H1 (cell line): ENCODE measurements at regions not wholly inside any gene's neighbourhood (a gene's known extent, or its start where the extent isn't known, plus 50 kb on each side); places are given as distances from the start of the nearest gene placed in this dataset.

Experiments
- CTCF ChIA-PET: fragments of 300-600 bp; sonication (Branson Sonifier 250); formaldehyde crosslinking; loops from one replicate; lab custom pipeline; 2021; ENCODE audit not compliant: partially characterized antibody; lab: Charles Lee
- POLR2A ChIA-PET: fragments of 300-600 bp; sonication (Branson Sonifier 250); formaldehyde crosslinking; loops from one replicate; lab custom pipeline; 2021; ENCODE audit warnings: inconsistent platforms; ENCODE audit not compliant: partially characterized antibody; lab: Charles Lee
- DNase-seq, 2 experiments: peaks; one replicate each; pipeline versions ENCODE4 v3.0.0 to v3.0.0-alpha.2; 2010 to 2022; ENCODE audit warnings: low spot score in 2 of 2, low read depth in 1 of 2, mixed read lengths in 1 of 2
- FAIRE-seq: peaks from 2 replicates; lab custom pipeline; 2011; peaks lifted over from hg19 to GRCh38; lab: Jason Lieb, UNC
- H2AFZ ChIP-seq: 2 replicates; pipeline ENCODE4 v1.8.1; 2012; ENCODE audit warnings: low read length, inconsistent platforms
- H2AK5ac ChIP-seq: 2 replicates; pipeline ENCODE4 v1.6.1; 2013; ENCODE audit warnings: low read depth, low read length
- H2BK120ac ChIP-seq: replicated peaks from 2 replicates; pipeline ENCODE3; 2013; ENCODE audit warnings: low read depth, low read length, inconsistent platforms
- H2BK12ac ChIP-seq: 2 replicates; pipeline ENCODE4 v1.6.1; 2013; ENCODE audit warnings: low read depth, low read length
- H2BK15ac ChIP-seq: 2 replicates; pipeline ENCODE4 v1.6.1; 2013; ENCODE audit warnings: low read length
- H2BK20ac ChIP-seq: 2 replicates; pipeline ENCODE4 v1.6.1; 2013; ENCODE audit warnings: low read length
- H2BK5ac ChIP-seq: 2 replicates; pipeline ENCODE4 v1.6.1; 2013; ENCODE audit warnings: low read depth, low read length
- H3K14ac ChIP-seq: 2 replicates; pipeline ENCODE4 v1.6.1; 2013; ENCODE audit warnings: inconsistent platforms; ENCODE audit not compliant: insufficient read length
- H3K18ac ChIP-seq: 2 replicates; pipeline ENCODE4 v1.6.1; 2013; ENCODE audit warnings: low read length; ENCODE audit errors: extremely low read depth
- H3K23ac ChIP-seq: 2 replicates; pipeline ENCODE4 v1.6.1; 2013; ENCODE audit warnings: inconsistent platforms; ENCODE audit not compliant: insufficient read length
- H3K23me2 ChIP-seq: 2 replicates; pipeline ENCODE4 v1.6.1; 2013; ENCODE audit warnings: low read depth, low read length
- H3K27ac ChIP-seq: 2 replicates; pipeline ENCODE4 v1.6.1; 2011; ENCODE audit warnings: low read depth, low read length, inconsistent platforms
- H3K27me3 ChIP-seq, 4 experiments: replicated peaks in 1 of 4; 1 replicate in 1 of 4; 2 replicates in 3 of 4; pipeline versions ENCODE4 v1.6.1 to v1.8.1; 2011 to 2013; ENCODE audit warnings: low read length in 3 of 4, mild to moderate bottlenecking in 3 of 4, inconsistent platforms in 2 of 4, mixed read lengths in 2 of 4, moderate library complexity in 1 of 4; ENCODE audit not compliant: control insufficient read depth in 3 of 4, insufficient read depth in 3 of 4; ENCODE audit errors: extremely low read depth in 1 of 4
- H3K36me3 ChIP-seq, 4 experiments: 2 replicates each; pipeline versions ENCODE4 v1.6.1 to v1.8.1; 2011 to 2013; ENCODE audit warnings: mild to moderate bottlenecking in 4 of 4, low read length in 3 of 4, moderate library complexity in 2 of 4, control low read depth in 1 of 4, inconsistent platforms in 1 of 4; ENCODE audit not compliant: insufficient read depth in 4 of 4, control insufficient read depth in 2 of 4
- H3K4ac ChIP-seq: replicated peaks from 2 replicates; pipeline ENCODE3; 2013; ENCODE audit warnings: low read length, low read depth, mixed read lengths, inconsistent platforms; ENCODE audit not compliant: insufficient read length
- H3K4me1 ChIP-seq, 4 experiments: replicated peaks in 1 of 4; 1 replicate in 1 of 4; 2 replicates in 3 of 4; pipeline versions ENCODE4 v1.6.1 to v1.8.1; 2011 to 2013; ENCODE audit warnings: low read length in 3 of 4, inconsistent platforms in 2 of 4, mixed read lengths in 1 of 4; ENCODE audit not compliant: insufficient read depth in 4 of 4, control insufficient read depth in 3 of 4
- H3K4me2 ChIP-seq, 2 experiments: 2 replicates each; pipeline versions ENCODE4 v1.6.1 to v1.8.1; 2011 to 2013; ENCODE audit warnings: low read depth in 2 of 2, low read length in 2 of 2, control low read depth in 1 of 2, inconsistent platforms in 1 of 2, mild to moderate bottlenecking in 1 of 2; ENCODE audit not compliant: insufficient read depth in 1 of 2
- H3K4me3 ChIP-seq, 4 experiments: fragments of 200-600, 300-600 bp in 1 of 4; sonication (generic), shearing (Covaris generic), sonication (Bioruptor Twin) in 1 of 4; 2 replicates each; pipeline versions ENCODE4 v1.5.1 to v1.8.1; 2011 to 2016; ENCODE audit warnings: low read length in 4 of 4, low read depth in 3 of 4, control low read depth in 2 of 4, inconsistent platforms in 2 of 4, mild to moderate bottlenecking in 2 of 4, mixed read lengths in 1 of 4, moderate library complexity in 1 of 4; ENCODE audit not compliant: insufficient read depth in 2 of 4; ENCODE audit errors: extremely low read depth in 1 of 4
- H3K56ac ChIP-seq: replicated peaks from 2 replicates; pipeline ENCODE3; 2013; ENCODE audit warnings: low read depth, mild to moderate bottlenecking, mixed read lengths, low read length, inconsistent platforms; ENCODE audit not compliant: insufficient read length
- H3K79me1 ChIP-seq: 2 replicates; pipeline ENCODE4 v1.6.1; 2013; ENCODE audit warnings: low read depth, low read length, control low read depth
- H3K79me2 ChIP-seq, 2 experiments: 2 replicates each; pipeline versions ENCODE4 v1.6.1 to v1.8.1; 2012 to 2013; ENCODE audit warnings: low read length in 2 of 2, mild to moderate bottlenecking in 2 of 2, inconsistent platforms in 1 of 2; ENCODE audit not compliant: insufficient read depth in 2 of 2, control insufficient read depth in 1 of 2
- H3K9ac ChIP-seq, 4 experiments: replicated peaks in 1 of 4; 1 replicate in 1 of 4; 2 replicates in 3 of 4; pipeline versions ENCODE4 v1.6.1 to v1.8.1; 2011 to 2013; ENCODE audit warnings: low read depth in 3 of 4, low read length in 3 of 4, control low read depth in 2 of 4, mild to moderate bottlenecking in 2 of 4, moderate library complexity in 2 of 4, inconsistent platforms in 1 of 4; ENCODE audit errors: extremely low read depth in 1 of 4
- H3K9me3 ChIP-seq, 2 experiments: 2 replicates each; pipeline versions ENCODE4 v1.6.1 to v1.8.1; 2012 to 2013; ENCODE audit warnings: mild to moderate bottlenecking in 2 of 2, moderate library complexity in 2 of 2, control low read depth in 1 of 2, inconsistent platforms in 1 of 2, low read depth in 1 of 2, low read length in 1 of 2, mixed read lengths in 1 of 2; ENCODE audit not compliant: insufficient read depth in 2 of 2
- H4K20me1 ChIP-seq, 2 experiments: replicated peaks in 1 of 2; 2 replicates each; pipeline versions ENCODE3 to v1.8.1; 2011 to 2013; ENCODE audit warnings: inconsistent platforms in 2 of 2, low read length in 2 of 2, mild to moderate bottlenecking in 1 of 2; ENCODE audit not compliant: insufficient read depth in 2 of 2, control insufficient read depth in 1 of 2
- H4K5ac ChIP-seq: 2 replicates; pipeline ENCODE4 v1.6.1; 2013; ENCODE audit warnings: low read length, low read depth, mixed read lengths, inconsistent platforms; ENCODE audit not compliant: insufficient read length
- H4K8ac ChIP-seq: 2 replicates; pipeline ENCODE4 v1.8.0; 2013; ENCODE audit warnings: mild to moderate bottlenecking, moderate library complexity, low read length, inconsistent platforms; ENCODE audit not compliant: insufficient read depth; ENCODE audit errors: extremely low read depth
- H4K91ac ChIP-seq: replicated peaks from 2 replicates; pipeline ENCODE3; 2013; ENCODE audit warnings: low read length, mixed read lengths, inconsistent platforms; ENCODE audit not compliant: insufficient read length
- BACH1 ChIP-seq: IDR thresholded peaks from 2 replicates; pipeline ENCODE4 v1.6.1; 2012; ENCODE audit warnings: low read length, improper control_type of control experiment
- EZH2 ChIP-seq: fragments of 200-600 bp; sonication (generic); IDR thresholded peaks from 2 replicates; pipeline ENCODE4 v1.7.1; 2012; ENCODE audit warnings: low read depth, mild to moderate bottlenecking, moderate library complexity, low read length, inconsistent platforms; ENCODE audit not compliant: severe bottlenecking
- GABPA ChIP-seq: IDR thresholded peaks from 2 replicates; pipeline ENCODE4 v1.6.1; 2011; ENCODE audit warnings: mild to moderate bottlenecking, low read length, moderate library complexity, borderline replicate concordance; ENCODE audit not compliant: insufficient read depth
- JUND ChIP-seq: IDR thresholded peaks from 2 replicates; pipeline ENCODE4 v1.6.1; 2011; ENCODE audit warnings: mild to moderate bottlenecking, improper control_type of control experiment, low read length
- POLR2AphosphoS5 ChIP-seq: IDR thresholded peaks from 2 replicates; pipeline ENCODE4 v1.6.1; 2011; ENCODE audit warnings: low read depth, low read length
- TAF1 ChIP-seq: IDR thresholded peaks from 2 replicates; pipeline ENCODE4 v1.6.1; 2011; ENCODE audit warnings: mild to moderate bottlenecking, low read depth, low read length
- WGBS, 2 experiments: shearing (Covaris generic) in 1 of 2; methylation state at CpG; one replicate each; pipeline versions ENCODE4 v1.1.6 to v1.1.7; 2013 to 2015; ENCODE audit warnings: low lambda C conversion rate in 2 of 2, mixed read lengths in 2 of 2, inconsistent platforms in 1 of 2, low coverage in 1 of 2, missing lambda C conversion rate in 1 of 2; ENCODE audit not compliant: insufficient replicate concordance in 2 of 2, insufficient coverage in 1 of 2, insufficient read length in 1 of 2; ENCODE audit errors: extremely low coverage in 1 of 2, missing lambda C conversion rate in 1 of 2; 5-methylcytosine and 5-hydroxymethylcytosine counted together

DNA sequence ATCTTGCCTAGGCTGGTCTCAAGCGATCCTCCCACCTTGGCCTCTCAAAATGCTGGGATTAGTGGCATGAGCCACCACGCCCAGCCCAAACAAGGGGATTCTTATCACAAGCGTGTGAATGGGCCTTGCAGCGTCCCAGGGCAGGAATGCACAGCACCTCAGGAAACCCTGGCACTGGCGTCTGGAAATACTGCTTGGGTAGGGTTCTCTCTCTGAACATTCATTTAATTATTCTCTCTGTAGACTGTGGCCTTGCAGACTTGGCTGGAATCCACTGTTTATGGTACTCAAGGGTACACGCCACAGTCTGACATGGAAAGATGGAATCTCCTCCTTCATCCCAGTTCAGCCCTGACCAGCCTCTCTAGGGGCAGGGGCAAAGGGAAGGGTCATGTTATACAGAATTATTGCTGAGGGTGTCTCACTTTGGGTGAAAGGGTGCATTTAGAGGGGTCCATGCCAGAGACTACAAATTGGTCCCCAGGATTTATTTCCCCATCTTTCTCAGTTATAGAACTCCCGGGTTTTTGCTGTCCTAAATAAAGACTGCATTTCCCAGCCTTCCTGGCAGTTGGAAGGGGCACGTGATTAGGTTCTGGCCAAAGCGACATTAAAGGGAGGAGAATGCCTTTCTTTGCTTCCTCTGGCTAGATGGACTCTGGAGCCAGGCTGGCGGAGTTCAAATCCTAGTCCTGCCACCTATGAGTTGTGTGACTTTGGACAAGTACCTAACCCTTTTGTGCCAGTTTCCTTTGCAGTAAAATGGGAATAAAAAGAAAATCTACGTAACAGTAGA lies 147.2 kb upstream of the HAAO start:
- WGBS, 2 experiments: 80% methylated on average over 11 of the region's 11 CpGs; no CpG with 5 or more reads in 1 of the 2 experiments
- TF ChIP-seq GABPA (no peak), BACH1 (no peak), TAF1 (no peak), EZH2 (no peak), JUND (no peak), POLR2AphosphoS5 (no peak)

More for the DNA sequence above, 147.2 kb upstream of the HAAO start:
- ChIA-PET POLR2A (no interaction called here), CTCF (interaction anchor here (2.6 to 9.4 kb wide), 3 partner anchors 8 to 85 kb away, joined by 13 to 217 read pairs (median 94); no protein-coding TSS in a partner anchor)
- Histone ChIP-seq H3K23ac (no peak overlapping the region), H3K23me2 (no peaks in the 10 kb centered on the region), H3K36me3 (no peaks in the 10 kb centered on the region), H3K79me2 (no peaks in the 10 kb centered on the region), H3K9ac (no peak overlapping the region), H2AFZ (no peak overlapping the region), H3K4me1 (peaks cover 0 to 2% (median 0%) of the 10 kb centered on the region in 4 experiments; a peak in 1 of 7 replicates), H2BK5ac (no peak overlapping the region), H3K4ac (peak overlapping the region; percentile 10), H3K56ac (no peak overlapping the region), H2AK5ac (no peak overlapping the region), H3K4me2 (no peak overlapping the region), H3K4me3 (no peak overlapping the region), H2BK15ac (no peak overlapping the region), H2BK20ac (no peak overlapping the region), H2BK120ac (no peak overlapping the region), H3K79me1 (no peaks in the 10 kb centered on the region), H3K9me3 (no peaks in the 10 kb centered on the region), H3K14ac (no peak overlapping the region), H3K27me3 (no peaks in the 10 kb centered on the region), H4K91ac (no peak overlapping the region), H4K8ac (no peak overlapping the region), H4K5ac (no peak overlapping the region), H4K20me1 (no peaks in the 10 kb centered on the region), H3K18ac (no peak overlapping the region; the same call in 1 of the 2 replicates), H3K27ac (no peak overlapping the region), H2BK12ac (no peak overlapping the region)
- DNase-seq (no peak), FAIRE-seq (no peak)
